NCI-H2171 treated with DMSO at 0.1 percent for 48 hours (cell line): ENCODE measurements at regions not wholly inside any gene's neighbourhood (a gene's known extent, or its start where the extent isn't known, plus 50 kb on each side); places are given as distances from the start of the nearest gene placed in this dataset.
"Not testable (repeated sequence)": the region's sequence is repeated elsewhere in the genome, so short reads cannot be mapped to it uniquely, and the experiment has no call there.

Experiments
- DNase-seq: peaks from one replicate; lab custom pipeline; 2025; lab: John Stamatoyannopoulos, UW

- DNase-seq = no peak
Measured at GRCh38 chr4:124993838-124994237, 281.3 kb upstream of the ANKRD50 start.

DNA sequence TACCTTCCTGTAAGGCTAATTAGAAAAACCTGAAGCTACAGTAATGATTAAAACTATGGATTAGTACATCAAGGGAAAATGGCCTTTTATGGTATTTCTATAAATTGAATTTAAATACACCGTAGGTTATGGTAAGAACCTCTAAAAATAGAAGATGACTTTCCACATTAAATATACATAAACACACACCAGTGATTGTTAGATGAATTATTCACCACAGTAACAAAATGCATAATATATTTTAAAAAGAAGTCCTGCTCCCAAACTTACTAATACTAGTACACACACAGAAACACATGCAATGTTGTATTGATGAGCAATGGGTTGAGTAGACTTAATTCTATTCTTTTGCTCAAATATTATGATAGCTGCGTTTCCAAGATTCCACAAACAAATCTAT lies 277.9 kb upstream of the ANKRD50 start:
- no peak for DNase-seq

- no peak for DNase-seq
Measured at GRCh38 chr4:124980276-124980752, 267.8 kb upstream of the ANKRD50 start.

- DNase-seq = not testable (repeated sequence)
Measured at GRCh38 chr4:124978536-124978935, 266.0 kb upstream of the ANKRD50 start.

GRCh38 chr4:124977045-124977444 lies 264.5 kb upstream of the ANKRD50 start:
- no peak for DNase-seq

- DNase-seq = no peak
Measured at GRCh38 chr4:124974152-124974551, 261.6 kb upstream of the ANKRD50 start.

DNA sequence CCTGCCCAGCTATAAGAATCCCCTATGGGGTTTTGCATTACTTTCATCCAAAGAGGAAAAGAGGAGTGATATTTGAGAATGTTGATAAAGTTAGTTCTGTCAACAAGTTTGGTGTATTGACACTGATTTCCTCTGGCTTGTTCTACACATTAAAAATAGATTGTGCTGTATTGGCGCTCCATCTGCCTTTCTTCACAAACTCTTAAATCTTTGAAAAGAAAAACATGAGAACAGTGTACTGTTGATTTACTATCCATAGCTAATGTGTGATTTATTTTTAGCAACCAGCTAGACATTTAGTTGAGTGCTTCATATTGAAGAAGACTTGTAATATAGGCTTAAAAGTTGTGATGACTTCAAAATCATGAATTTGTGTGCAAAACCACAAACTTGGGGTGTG lies 261.2 kb upstream of the ANKRD50 start:
- no peak for DNase-seq

DNA sequence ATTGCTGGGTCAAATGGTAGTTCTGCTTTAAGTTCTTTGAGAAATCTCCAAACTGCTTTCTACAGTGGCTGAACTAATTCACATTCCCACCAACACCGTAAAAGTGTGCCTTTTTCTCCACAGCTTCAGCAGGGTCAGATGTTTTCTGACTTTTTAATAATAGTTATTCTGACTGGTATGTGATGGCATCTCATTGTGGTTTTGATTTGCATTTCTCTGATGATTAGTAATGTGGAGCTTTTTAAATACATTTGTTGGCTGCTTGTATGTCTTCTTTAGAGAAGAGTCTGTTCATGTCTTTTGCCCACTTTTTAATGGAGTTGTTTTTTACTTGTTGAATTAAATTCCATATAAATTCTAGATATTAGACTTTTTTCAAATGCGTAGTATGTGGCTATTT lies 257.5 kb upstream of the ANKRD50 start:
- DNase-seq = no peak

- no peak for DNase-seq
Measured at GRCh38 chr4:124965497-124965891, 253.0 kb upstream of the ANKRD50 start.

- no peak for DNase-seq
Measured at GRCh38 chr4:124964852-124965496, 252.4 kb upstream of the ANKRD50 start.

DNA sequence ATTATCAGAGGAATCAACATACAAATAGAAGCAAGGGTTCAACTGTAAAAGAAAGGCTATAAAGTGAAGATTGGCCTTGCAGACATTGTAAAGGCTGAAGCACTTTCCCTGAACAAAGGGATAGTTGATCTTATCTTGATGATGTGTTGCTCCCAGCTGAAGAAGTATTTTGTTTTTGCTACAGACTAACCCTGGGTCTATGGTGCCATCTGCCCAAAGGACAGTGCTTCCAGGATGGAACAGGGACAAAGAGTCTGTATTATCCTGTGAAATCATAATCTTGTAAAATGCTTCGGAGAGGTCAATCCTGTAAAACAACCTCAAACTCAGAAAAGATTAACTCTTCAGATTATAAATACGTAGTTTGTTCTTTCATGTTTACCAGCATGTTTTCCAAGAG lies 251.7 kb upstream of the ANKRD50 start:
- DNase-seq = no peak

DNA sequence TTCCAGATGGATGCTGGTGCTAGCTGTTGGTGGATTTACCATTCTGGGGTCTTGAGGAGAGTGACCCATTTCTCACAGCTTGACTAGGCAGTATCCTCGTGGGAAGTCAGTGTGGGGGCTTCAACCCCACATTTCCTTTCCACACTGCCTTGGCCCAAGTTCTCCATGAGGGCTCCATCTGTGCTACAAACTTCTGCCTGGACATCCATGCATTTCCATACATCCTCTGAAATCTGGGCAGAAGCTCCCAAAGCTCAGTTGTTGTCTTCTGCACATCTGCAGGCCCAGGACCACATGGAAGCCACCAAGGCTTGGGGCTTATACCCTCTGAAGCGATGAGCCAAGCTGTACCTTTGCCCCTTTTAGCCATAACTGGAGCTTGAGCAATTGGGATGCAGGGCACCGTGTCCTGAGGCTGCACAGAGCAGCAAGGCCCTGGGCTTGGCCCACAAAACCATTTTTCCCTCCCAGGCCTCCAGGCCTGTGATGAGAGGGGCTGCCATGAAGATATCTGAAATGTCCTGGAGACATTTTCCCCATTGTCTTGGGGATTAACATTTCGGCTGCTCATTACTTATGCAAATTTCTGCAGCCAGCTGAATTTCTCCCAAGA lies 248.7 kb upstream of the ANKRD50 start:
- no peak for DNase-seq

GRCh38 chr4:124958847-124959246 lies 246.3 kb upstream of the ANKRD50 start:
- DNase-seq = no peak

GRCh38 chr4:124955476-124955875 lies 242.9 kb upstream of the ANKRD50 start:
- no peak for DNase-seq

- DNase-seq = no peak
Measured at GRCh38 chr4:124954046-124954445, 241.5 kb upstream of the ANKRD50 start.

- no peak for DNase-seq
Measured at GRCh38 chr4:124953486-124953885, 241.0 kb upstream of the ANKRD50 start.

- DNase-seq = no peak
Measured at GRCh38 chr4:124953061-124953460, 240.5 kb upstream of the ANKRD50 start.

DNA sequence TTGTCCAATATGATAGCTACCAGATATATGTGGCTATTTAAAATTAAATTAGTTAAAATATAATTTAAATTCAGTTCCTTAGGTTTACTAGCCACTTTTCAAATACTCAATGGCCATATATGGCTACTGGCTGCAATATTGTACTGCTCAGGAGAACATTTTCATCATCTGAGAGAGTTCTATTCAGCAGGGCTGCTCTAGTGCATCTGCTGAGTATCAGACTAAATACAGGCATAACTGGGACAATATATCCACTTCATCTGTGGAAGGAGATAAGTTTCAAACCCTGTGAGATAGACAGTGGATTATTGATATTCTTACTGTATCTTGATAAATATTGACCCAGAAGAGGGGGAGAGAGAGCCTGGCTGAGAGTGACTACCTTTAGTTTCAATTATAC lies 240.1 kb upstream of the ANKRD50 start:
- no peak for DNase-seq

DNA sequence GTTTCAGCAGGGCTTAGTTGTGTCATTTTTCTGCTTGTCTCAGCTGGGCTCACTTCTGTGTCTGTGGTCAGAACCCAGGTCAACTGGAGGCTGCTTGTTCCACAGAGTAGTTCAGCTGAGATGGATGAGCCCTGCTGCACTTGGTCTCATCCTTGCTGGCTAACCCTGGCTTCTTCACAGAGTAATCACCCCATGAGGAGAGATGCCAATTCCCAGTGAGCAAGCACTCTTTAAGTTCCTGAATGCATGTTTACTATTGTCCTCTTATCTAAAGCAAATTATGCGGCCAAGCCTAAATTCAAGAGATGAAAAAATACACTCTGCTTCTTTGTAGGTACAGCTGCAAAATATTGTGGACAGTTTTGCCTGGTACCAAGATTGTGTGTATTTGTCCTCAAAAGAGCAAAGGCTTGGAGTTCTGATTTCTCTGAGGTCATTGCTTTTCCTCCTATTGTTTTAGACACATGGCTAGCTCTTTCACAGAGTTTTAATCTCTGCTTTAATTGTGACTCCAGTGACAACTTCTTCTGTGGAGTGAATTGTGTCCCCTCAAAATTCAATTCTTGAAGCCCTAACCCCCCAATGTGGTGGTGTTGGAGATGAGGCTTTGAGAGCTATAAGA lies 236.6 kb upstream of the ANKRD50 start:
- no peak for DNase-seq

DNA sequence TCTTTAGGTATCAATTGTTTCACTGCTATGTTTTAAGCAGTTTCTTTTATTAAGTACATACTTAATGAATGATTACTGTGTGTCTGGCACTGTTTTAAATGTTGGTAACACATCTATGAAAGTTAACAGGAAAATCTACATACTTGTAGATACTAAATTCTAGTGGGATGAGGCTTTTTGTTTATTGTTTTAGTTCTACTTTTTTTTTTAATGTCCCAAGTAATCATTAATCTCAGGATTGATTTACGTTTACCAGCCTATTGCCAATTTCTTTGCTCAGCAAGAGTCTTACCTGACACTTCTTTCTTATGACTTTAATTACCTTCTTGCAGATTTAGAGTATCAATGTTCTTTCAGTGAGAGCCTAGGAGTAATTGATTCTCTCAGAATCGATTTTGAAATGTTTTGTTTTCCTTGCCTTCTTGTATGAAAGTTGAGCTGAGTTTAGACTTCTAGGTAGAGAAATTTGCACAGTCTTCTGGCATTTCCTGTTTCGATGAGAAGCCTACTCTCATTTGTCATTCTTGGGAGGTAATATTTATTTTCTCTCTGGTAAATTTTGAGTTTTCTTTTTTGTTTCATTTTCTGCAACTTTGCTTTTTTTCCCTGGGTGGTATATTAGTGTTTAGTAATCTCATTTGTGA lies 235.2 kb upstream of the ANKRD50 start:
- DNase-seq = no peak

DNA sequence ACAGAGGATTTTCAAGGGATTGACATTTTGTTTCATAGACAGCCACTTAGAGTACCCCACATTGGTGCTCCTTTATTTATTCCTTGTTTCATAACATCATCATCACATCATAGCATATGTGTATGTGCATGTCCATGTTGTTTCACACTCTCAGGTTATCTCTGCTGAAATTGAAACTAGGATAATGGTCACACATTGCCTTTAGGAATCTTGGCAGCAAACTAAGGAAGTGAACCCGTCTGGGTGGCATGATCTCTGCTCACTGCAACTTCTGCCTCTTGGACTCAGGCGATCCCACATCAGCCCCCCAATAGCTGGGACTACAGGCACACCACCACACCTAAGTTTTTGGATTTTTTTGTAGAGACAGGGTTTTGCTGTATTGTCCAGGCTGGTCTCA lies 234.2 kb upstream of the ANKRD50 start:
- no peak for DNase-seq

GRCh38 chr4:124945422-124945821 lies 232.9 kb upstream of the ANKRD50 start:
- no peak for DNase-seq

GRCh38 chr4:124943938-124944337 lies 231.4 kb upstream of the ANKRD50 start:
- DNase-seq = no peak
